HEK293T (cell line): ENCODE measurements at regions not wholly inside any gene's neighbourhood (a gene's known extent, or its start where the extent isn't known, plus 50 kb on each side); places are given as distances from the start of the nearest gene placed in this dataset.

Experiments used
- ARNT ChIP-seq: fragments of 450-650 bp; IDR thresholded peaks from 2 replicates; pipeline ENCODE4 v1.6.1; 2017; ENCODE audit warnings: mild to moderate bottlenecking
- BHLHE40 ChIP-seq: fragments of 450-650 bp; IDR thresholded peaks from 2 replicates; pipeline ENCODE4 v1.6.1; 2016; ENCODE audit warnings: mild to moderate bottlenecking, moderate library complexity, borderline replicate concordance
- ELF4 ChIP-seq: fragments of 450-650 bp; IDR thresholded peaks from 2 replicates; pipeline ENCODE4 v1.6.1; 2017; ENCODE audit warnings: antibody characterized with exemption
- FOXA1 ChIP-seq: fragments of 450-650 bp; IDR thresholded peaks from 2 replicates; pipeline ENCODE4 v1.6.1; 2016; ENCODE audit warnings: mild to moderate bottlenecking
- FOXK2 ChIP-seq: fragments of 450-650 bp; IDR thresholded peaks from 2 replicates; pipeline ENCODE4 v1.6.1; 2016; ENCODE audit warnings: mild to moderate bottlenecking
- FOXM1 ChIP-seq: fragments of 450-650 bp; IDR thresholded peaks from 2 replicates; pipeline ENCODE4 v1.6.1; 2017; ENCODE audit warnings: mild to moderate bottlenecking, borderline replicate concordance
- HDGF ChIP-seq: fragments of 450-650 bp; IDR thresholded peaks from 2 replicates; pipeline ENCODE4 v1.6.1; 2017; ENCODE audit warnings: antibody characterized with exemption, borderline replicate concordance
- LEF1 ChIP-seq: fragments of 450-650 bp; IDR thresholded peaks from 2 replicates; pipeline ENCODE4 v1.6.1; 2017; ENCODE audit warnings: mild to moderate bottlenecking, borderline replicate concordance
- SP1 ChIP-seq: fragments of 450-650 bp; IDR thresholded peaks from 2 replicates; pipeline ENCODE4 v1.6.1; 2017
- TARDBP ChIP-seq: fragments of 450-650 bp; IDR thresholded peaks from 2 replicates; pipeline ENCODE4 v1.6.1; 2016
- ZNF384 ChIP-seq: fragments of 450-650 bp; IDR thresholded peaks from 2 replicates; pipeline ENCODE4 v1.6.1; 2016

DNA sequence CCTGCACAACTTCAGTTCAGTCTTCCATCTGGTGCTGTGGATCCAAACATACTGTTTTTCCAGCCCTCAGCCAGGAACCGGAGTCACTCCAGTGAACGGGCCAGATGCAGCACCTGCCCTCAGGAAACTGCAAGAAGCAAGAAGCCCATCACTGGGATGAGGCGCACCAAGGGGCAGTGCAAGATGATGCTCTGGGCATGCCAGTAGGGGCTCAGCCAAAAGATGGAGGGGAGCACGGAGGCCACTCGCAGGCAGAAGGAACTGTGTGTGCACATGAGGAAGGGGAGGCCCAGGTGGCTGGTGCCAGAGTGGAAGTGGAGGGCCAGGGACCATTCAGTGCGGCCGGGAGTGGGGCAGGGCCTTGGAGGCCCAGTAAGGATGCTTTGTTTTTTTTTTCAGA, 161.7 kb upstream of the MAMLD1 start:
- TF ChIP-seq FOXK2 (no peak), BHLHE40 (no peak), FOXA1 (no peak), SP1 (no peak), FOXM1 (no peak), TARDBP (no peak), LEF1 (no peak), ARNT (no peak), ZNF384 (no peak), ELF4 (no peak), HDGF (no peak)
